Loucy (cell line): ENCODE measurements at regions not wholly inside any gene's neighbourhood (a gene's known extent, or its start where the extent isn't known, plus 50 kb on each side); places are given as distances from the start of the nearest gene placed in this dataset.

ENCODE experiments used
- EZH2phosphoT487 ChIP-seq: fragments of 200-600 bp; IDR thresholded peaks from 2 replicates; pipeline ENCODE4 v1.6.1; 2018; ENCODE audit warnings: antibody characterized with exemption, mild to moderate bottlenecking, moderate library complexity, borderline replicate concordance
- TF ChIP-seq, protein P1 (sequence below): fragments of 200-600 bp; sonication (generic); conservative IDR thresholded peaks from 2 replicates; pipeline ENCODE4 v1.5.1; 2014; ENCODE audit warnings: mild to moderate bottlenecking, antibody characterized with exemption, low read length

DNA sequence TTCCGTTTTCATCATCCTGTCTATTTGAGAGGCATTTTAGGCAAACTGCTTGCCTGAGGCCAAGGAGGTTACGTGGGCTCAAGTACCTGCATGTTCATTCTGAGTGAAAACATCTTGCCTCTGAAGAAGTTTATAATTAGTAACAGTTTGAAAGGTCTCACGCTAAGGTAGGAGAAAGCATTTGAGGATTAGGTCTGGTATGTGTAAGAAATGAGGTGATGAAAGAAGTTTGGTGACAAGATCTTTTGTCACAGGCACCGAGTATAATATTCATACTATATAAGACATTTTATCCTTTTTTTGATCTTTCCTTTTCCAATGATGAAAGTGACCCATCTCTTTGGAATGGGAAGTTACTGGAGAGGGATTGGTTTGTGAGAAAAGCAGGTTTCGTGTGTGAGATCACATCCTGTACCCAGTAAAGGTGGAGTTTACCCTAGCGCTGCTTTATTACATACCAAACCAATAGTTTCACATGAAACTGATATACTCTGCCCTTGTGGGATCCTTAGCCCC is 98.7 kb upstream of the PDC start:
- TF ChIP-seq, protein P1, sequence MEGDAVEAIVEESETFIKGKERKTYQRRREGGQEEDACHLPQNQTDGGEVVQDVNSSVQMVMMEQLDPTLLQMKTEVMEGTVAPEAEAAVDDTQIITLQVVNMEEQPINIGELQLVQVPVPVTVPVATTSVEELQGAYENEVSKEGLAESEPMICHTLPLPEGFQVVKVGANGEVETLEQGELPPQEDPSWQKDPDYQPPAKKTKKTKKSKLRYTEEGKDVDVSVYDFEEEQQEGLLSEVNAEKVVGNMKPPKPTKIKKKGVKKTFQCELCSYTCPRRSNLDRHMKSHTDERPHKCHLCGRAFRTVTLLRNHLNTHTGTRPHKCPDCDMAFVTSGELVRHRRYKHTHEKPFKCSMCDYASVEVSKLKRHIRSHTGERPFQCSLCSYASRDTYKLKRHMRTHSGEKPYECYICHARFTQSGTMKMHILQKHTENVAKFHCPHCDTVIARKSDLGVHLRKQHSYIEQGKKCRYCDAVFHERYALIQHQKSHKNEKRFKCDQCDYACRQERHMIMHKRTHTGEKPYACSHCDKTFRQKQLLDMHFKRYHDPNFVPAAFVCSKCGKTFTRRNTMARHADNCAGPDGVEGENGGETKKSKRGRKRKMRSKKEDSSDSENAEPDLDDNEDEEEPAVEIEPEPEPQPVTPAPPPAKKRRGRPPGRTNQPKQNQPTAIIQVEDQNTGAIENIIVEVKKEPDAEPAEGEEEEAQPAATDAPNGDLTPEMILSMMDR, result no peak
- TF ChIP-seq EZH2phosphoT487, result no peak
